IMR-90 (cell line): ENCODE measurements at regions not wholly inside any gene's neighbourhood (a gene's known extent, or its start where the extent isn't known, plus 50 kb on each side); places are given as distances from the start of the nearest gene placed in this dataset.

Experiments
- ATAC-seq: fragments of 200-7000 bp; cut with Tn5 transposase; 2 replicates; pipeline ENCODE4 v1.9.1; 2020; ENCODE audit warnings: low read depth, mild to moderate bottlenecking, moderate library complexity
- BruUV-seq: library from RNA; stranded (reverse); fragments of 400-500 nt; replicated peaks from 2 replicates; lab custom pipeline; 2021; lab: Mats Ljungman, UMichigan
- CTCF ChIA-PET: fragments of 300-600 bp; formaldehyde crosslinking; extraction: SDS; loops from one replicate; lab custom pipeline; 2021; ENCODE audit warnings: antibody characterized with exemption; lab: Yijun Ruan, JAX
- POLR2A ChIA-PET: fragments of 300-600 bp; sonication (Branson Sonifier 250); formaldehyde crosslinking; loops from one replicate; lab custom pipeline; 2022; ENCODE audit warnings: antibody characterized with exemption; ENCODE audit not compliant: unreplicated experiment; lab: Charles Lee
- DNase-seq: peaks from one replicate; pipeline ENCODE4 v3.0.0; 2013
- H2AFZ ChIP-seq: replicated peaks from 2 replicates; pipeline ENCODE3; 2013; ENCODE audit warnings: low read length, mild to moderate bottlenecking; ENCODE audit not compliant: poor library complexity
- H2AK5ac ChIP-seq: 2 replicates; pipeline ENCODE4 v1.6.1; 2013; ENCODE audit warnings: low read depth, low read length, inconsistent platforms
- H2AK9ac ChIP-seq: replicated peaks from 2 replicates; pipeline ENCODE3; 2013; ENCODE audit warnings: mild to moderate bottlenecking, low read depth, low read length, moderate library complexity; ENCODE audit not compliant: poor library complexity
- H2BK120ac ChIP-seq: 2 replicates; pipeline ENCODE4 v1.6.1; 2013; ENCODE audit warnings: low read depth, low read length, inconsistent platforms
- H2BK15ac ChIP-seq: 3 replicates; pipeline ENCODE4 v1.6.1; 2013; ENCODE audit warnings: low read depth, low read length, inconsistent platforms
- H2BK20ac ChIP-seq: 2 replicates; pipeline ENCODE4 v1.6.1; 2013; ENCODE audit warnings: low read depth, mild to moderate bottlenecking, inconsistent platforms, low read length, moderate library complexity
- H2BK5ac ChIP-seq: 2 replicates; pipeline ENCODE4 v1.6.1; 2013; ENCODE audit warnings: mild to moderate bottlenecking, low read depth, low read length, inconsistent platforms; ENCODE audit not compliant: poor library complexity, severe bottlenecking
- H3K14ac ChIP-seq: replicated peaks from 2 replicates; pipeline ENCODE4 v1.6.1; 2013; ENCODE audit warnings: low read depth, low read length, inconsistent platforms
- H3K18ac ChIP-seq: 2 replicates; pipeline ENCODE4 v1.6.1; 2013; ENCODE audit warnings: low read depth, low read length, control low read depth
- H3K23ac ChIP-seq: 2 replicates; pipeline ENCODE4 v1.6.1; 2013; ENCODE audit warnings: low read depth, low read length, inconsistent platforms
- H3K27ac ChIP-seq: 2 replicates; pipeline ENCODE4 v1.5.1; 2013; ENCODE audit warnings: mild to moderate bottlenecking, control low read depth, low read length; ENCODE audit not compliant: insufficient read depth
- H3K27me3 ChIP-seq: 2 replicates; pipeline ENCODE4 v1.6.1; 2013; ENCODE audit warnings: low read length; ENCODE audit not compliant: control insufficient read depth, insufficient read depth
- H3K36me3 ChIP-seq: 2 replicates; pipeline ENCODE4 v1.6.1; 2013; ENCODE audit warnings: low read length, mixed read lengths; ENCODE audit not compliant: control insufficient read depth, insufficient read depth
- H3K4ac ChIP-seq: 2 replicates; pipeline ENCODE4 v1.6.1; 2013; ENCODE audit warnings: low read depth, low read length, inconsistent platforms
- H3K4me1 ChIP-seq: 2 replicates; pipeline ENCODE4 v1.6.1; 2013; ENCODE audit warnings: low read length, mixed read lengths; ENCODE audit not compliant: control insufficient read depth, insufficient read depth
- H3K4me2 ChIP-seq: 2 replicates; pipeline ENCODE4 v1.6.1; 2013; ENCODE audit warnings: low read depth, mild to moderate bottlenecking, control low read depth, low read length, moderate library complexity
- H3K4me3 ChIP-seq: 2 replicates; pipeline ENCODE4 v1.5.1; 2013; ENCODE audit warnings: low read depth, mild to moderate bottlenecking, control low read depth, low read length, moderate library complexity; ENCODE audit not compliant: insufficient read depth
- H3K56ac ChIP-seq: 2 replicates; pipeline ENCODE4 v1.6.1; 2013; ENCODE audit warnings: low read length, inconsistent platforms; ENCODE audit not compliant: insufficient read depth; ENCODE audit errors: extremely low read depth
- H3K79me1 ChIP-seq, 2 experiments: 2 replicates each; pipeline ENCODE4 v1.6.1; 2013; ENCODE audit warnings: low read length in 2 of 2, inconsistent platforms in 1 of 2, low read depth in 1 of 2
- H3K9ac ChIP-seq: 2 replicates; pipeline ENCODE4 v1.6.1; 2013; ENCODE audit warnings: low read depth, low read length, control low read depth
- H3K9me1 ChIP-seq: 2 replicates; pipeline ENCODE4 v1.6.1; 2013; ENCODE audit warnings: low read length, inconsistent platforms; ENCODE audit not compliant: insufficient read depth
- H3K9me3 ChIP-seq: 2 replicates; pipeline ENCODE4 v1.6.1; 2013; ENCODE audit warnings: low read length; ENCODE audit not compliant: control insufficient read depth, insufficient read depth
- H4K20me1 ChIP-seq: 2 replicates; pipeline ENCODE4 v1.6.1; 2013; ENCODE audit warnings: low read length, inconsistent platforms; ENCODE audit not compliant: insufficient read depth
- H4K5ac ChIP-seq: 2 replicates; pipeline ENCODE4 v1.6.1; 2013; ENCODE audit warnings: mild to moderate bottlenecking, low read depth, low read length, control low read depth
- H4K8ac ChIP-seq, 2 experiments: 2 replicates each; pipeline ENCODE4 v1.6.1; 2013; ENCODE audit warnings: low read depth in 2 of 2, low read length in 2 of 2, control low read depth in 1 of 2, inconsistent platforms in 1 of 2
- H4K91ac ChIP-seq: 2 replicates; pipeline ENCODE4 v1.6.1; 2013; ENCODE audit warnings: low read depth, low read length, inconsistent platforms; ENCODE audit not compliant: insufficient read depth
- BHLHE40 ChIP-seq: fragments of 150-350 bp; IDR thresholded peaks from 2 replicates; pipeline ENCODE4 v1.6.1; 2016; ENCODE audit warnings: mild to moderate bottlenecking, low read depth, low read length
- CEBPB ChIP-seq: IDR thresholded peaks from 2 replicates; pipeline ENCODE4 v1.6.1; 2012; ENCODE audit warnings: low read depth, low read length, improper control_type of control experiment
- CHD1 ChIP-seq: IDR thresholded peaks from 2 replicates; pipeline ENCODE4 v1.6.1; 2012; ENCODE audit warnings: low read depth, low read length, improper control_type of control experiment
- CTCF ChIP-seq: conservative IDR thresholded peaks from 2 replicates; pipeline ENCODE4 v1.5.1; 2012; ENCODE audit warnings: mild to moderate bottlenecking, low read depth, low read length, improper control_type of control experiment
- ELK1 ChIP-seq: fragments of 150-350 bp; IDR thresholded peaks from 2 replicates; pipeline ENCODE4 v1.6.1; 2016; ENCODE audit warnings: low read depth, mild to moderate bottlenecking, low read length, moderate library complexity, borderline replicate concordance
- FOS ChIP-seq: fragments of 150-350 bp; IDR thresholded peaks from 2 replicates; pipeline ENCODE4 v1.6.1; 2016; ENCODE audit warnings: low read depth, low read length
- MAFK ChIP-seq: IDR thresholded peaks from 2 replicates; pipeline ENCODE4 v1.6.1; 2012; ENCODE audit warnings: low read depth, low read length, improper control_type of control experiment
- MAZ ChIP-seq: IDR thresholded peaks from 2 replicates; pipeline ENCODE4 v1.6.1; 2012; ENCODE audit warnings: low read depth, mild to moderate bottlenecking, low read length, improper control_type of control experiment, moderate library complexity, borderline replicate concordance
- MXI1 ChIP-seq: IDR thresholded peaks from 2 replicates; pipeline ENCODE4 v1.6.1; 2012; ENCODE audit warnings: low read depth, mild to moderate bottlenecking, low read length, moderate library complexity, borderline replicate concordance
- NFE2L2 ChIP-seq: fragments of 150-350 bp; IDR thresholded peaks from 2 replicates; pipeline ENCODE4 v1.6.1; 2016; ENCODE audit warnings: low read depth, mild to moderate bottlenecking, low read length
- POLR2A ChIP-seq: IDR thresholded peaks from 2 replicates; pipeline ENCODE4 v1.6.1; 2012; ENCODE audit warnings: mild to moderate bottlenecking, low read depth, low read length
- RAD21 ChIP-seq: IDR thresholded peaks from 2 replicates; pipeline ENCODE4 v1.6.1; 2012; ENCODE audit warnings: low read length, improper control_type of control experiment
- RCOR1 ChIP-seq: IDR thresholded peaks from 2 replicates; pipeline ENCODE4 v1.6.1; 2012; ENCODE audit warnings: mild to moderate bottlenecking, low read length, improper control_type of control experiment; ENCODE audit not compliant: insufficient replicate concordance
- RFX5 ChIP-seq: IDR thresholded peaks from 2 replicates; pipeline ENCODE4 v1.8.0; 2012; ENCODE audit warnings: low read depth, mild to moderate bottlenecking, low read length, moderate library complexity
- SMC3 ChIP-seq: fragments of 150-350 bp; IDR thresholded peaks from 2 replicates; pipeline ENCODE4 v1.6.1; 2016; ENCODE audit warnings: low read depth, mild to moderate bottlenecking, antibody characterized with exemption, low read length, moderate library complexity
- WGBS, 2 experiments: methylation state at CpG; one replicate each; pipeline versions ENCODE4 v1.1.5 to v1.1.7; 2013; ENCODE audit warnings: missing lambda C conversion rate in 2 of 2; ENCODE audit not compliant: insufficient read length in 1 of 2; ENCODE audit errors: extremely low coverage in 2 of 2; 5-methylcytosine and 5-hydroxymethylcytosine counted together
- dilution Hi-C: fragments of 300-500 bp; cut with HindIII; formaldehyde crosslinking; loops from one replicate; pipeline ENCODE4 v1.14.3; 2018; ENCODE audit warnings: low sequenced_read_pairs; ENCODE audit not compliant: unreplicated experiment
- in situ Hi-C: fragments of 300-500 bp; cut with MboI; formaldehyde crosslinking; loops from 3 replicates; pipeline ENCODE4 v1.14.3; 2019; ENCODE audit warnings: low sequenced_read_pairs, inconsistent platforms, mixed read lengths
- intact Hi-C: fragments of 100-400 bp; cut with micrococcal nuclease; formaldehyde crosslinking; loops from 2 replicates; pipeline ENCODE4 v1.10.0; 2022
- TF ChIP-seq, protein P1 (sequence below): fragments of 150-350 bp; IDR thresholded peaks from 2 replicates; pipeline ENCODE4 v1.6.1; 2017; ENCODE audit warnings: mild to moderate bottlenecking, antibody characterized with exemption, low read length, low read depth

DNA sequence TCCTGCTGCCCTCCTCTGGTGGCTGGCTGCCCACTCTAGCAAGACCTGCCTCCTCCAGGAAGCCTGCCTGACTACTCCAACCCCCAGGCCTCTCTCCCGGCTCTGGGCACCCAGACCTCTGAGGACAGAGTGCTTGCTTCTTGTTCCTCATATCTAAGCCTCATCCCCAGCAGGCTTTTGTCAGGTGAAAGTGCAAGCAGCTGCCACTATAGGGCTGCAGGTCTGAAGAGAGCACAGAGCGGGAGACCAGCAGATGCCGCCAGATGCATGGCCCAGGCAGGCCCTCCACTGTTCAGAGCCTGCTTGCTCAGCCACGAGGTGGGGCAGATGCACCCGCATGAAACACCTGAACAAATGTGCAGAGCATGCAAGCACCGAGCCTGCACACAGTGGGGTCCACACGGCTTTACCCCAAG lies 73.0 kb downstream of the SERPINA3 start:
- in situ Hi-C loops = loop anchor here (5.0 to 25.0 kb wide), 3 partner anchors 412 to 1302 kb away; no protein-coding TSS in a partner anchor
- intact Hi-C loops = loop anchor here (10.0 kb wide), 2 partner anchors 510 to 1090 kb away; no protein-coding TSS in a partner anchor
- H3K4me2 ChIP-seq = no peak overlapping the region

More for the DNA sequence above, 73.0 kb downstream of the SERPINA3 start:
- Histone ChIP-seq H3K9ac (no peak overlapping the region), H2BK20ac (no peak overlapping the region), H2BK5ac (no peak overlapping the region), H3K23ac (no peak overlapping the region), H4K91ac (no peak overlapping the region), H2BK120ac (no peak overlapping the region), H4K20me1 (no peaks in the 10 kb centered on the region), H2BK15ac (no peak overlapping the region), H3K9me1 (no peaks in the 10 kb centered on the region), H4K5ac (no peak overlapping the region), H3K79me1 (no peaks in the 10 kb centered on the region), H3K4ac (no peak overlapping the region), H2AK5ac (no peak overlapping the region), H3K27me3 (peaks cover 2% of the 10 kb centered on the region), H3K14ac (no peak overlapping the region), H3K36me3 (no peaks in the 10 kb centered on the region), H3K4me1 (peaks cover 2% of the 10 kb centered on the region; the same call in 1 of the 2 replicates), H2AK9ac (no peak overlapping the region), H3K4me3 (no peak overlapping the region), H3K56ac (no peak overlapping the region), H4K8ac (no peak overlapping the region), H2AFZ (no peak overlapping the region), H3K9me3 (no peaks in the 10 kb centered on the region), H3K18ac (no peak overlapping the region), H3K27ac (no peak overlapping the region)
- TF ChIP-seq CHD1 (no peak), BHLHE40 (no peak), FOS (no peak), MXI1 (no peak), CTCF (no peak), NFE2L2 (no peak), RFX5 (no peak), MAZ (no peak), POLR2A (no peak), RCOR1 (no peak), RAD21 (no peak), CEBPB (no peak), SMC3 (no peak), ELK1 (no peak), MAFK (no peak)
- TF ChIP-seq, protein P1, sequence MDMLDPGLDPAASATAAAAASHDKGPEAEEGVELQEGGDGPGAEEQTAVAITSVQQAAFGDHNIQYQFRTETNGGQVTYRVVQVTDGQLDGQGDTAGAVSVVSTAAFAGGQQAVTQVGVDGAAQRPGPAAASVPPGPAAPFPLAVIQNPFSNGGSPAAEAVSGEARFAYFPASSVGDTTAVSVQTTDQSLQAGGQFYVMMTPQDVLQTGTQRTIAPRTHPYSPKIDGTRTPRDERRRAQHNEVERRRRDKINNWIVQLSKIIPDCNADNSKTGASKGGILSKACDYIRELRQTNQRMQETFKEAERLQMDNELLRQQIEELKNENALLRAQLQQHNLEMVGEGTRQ = no peak
- WGBS, 2 experiments = 70% methylated on average over 4 of the region's 7 CpGs; no CpG with 5 or more reads in 1 of the 2 experiments
- POLR2A ChIA-PET = no interaction called here
- BruUV-seq = no TSS peak
- ATAC-seq (no peak), DNase-seq (no peak)
- CTCF ChIA-PET = no interaction called here
- dilution Hi-C loops = no loop called here
